HCT116 (cell line): ENCODE measurements at regions not wholly inside any gene's neighbourhood (a gene's known extent, or its start where the extent isn't known, plus 50 kb on each side); places are given as distances from the start of the nearest gene placed in this dataset.

Experiments used
- ATAC-seq: fragments of 200-7000 bp; cut with Tn5 transposase; 2 replicates; pipeline ENCODE4 v1.9.1; 2020; ENCODE audit warnings: mild to moderate bottlenecking, moderate library complexity
- BruUV-seq: library from RNA; stranded (reverse); fragments of 400-500 nt; replicated peaks from 2 replicates; lab custom pipeline; 2021; lab: Mats Ljungman, UMichigan
- CTCF ChIA-PET: fragments of 300-600 bp; sonication (Branson Sonifier 250); formaldehyde crosslinking; loops from one replicate; lab custom pipeline; 2021; ENCODE audit warnings: antibody characterized with exemption; lab: Charles Lee
- POLR2A ChIA-PET: fragments of 300-600, 350-600 bp; sonication (Branson Sonifier 250); formaldehyde crosslinking; loops from one replicate; lab custom pipeline; 2021; ENCODE audit warnings: antibody characterized with exemption; lab: Charles Lee
- RAD21 ChIA-PET, 2 experiments: fragments of 300-600 bp; sonication (Branson Sonifier 250); formaldehyde crosslinking; loops; one replicate each; lab custom pipeline; 2023; ENCODE audit warnings: low total read pairs in 2 of 2; ENCODE audit not compliant: uncharacterized antibody in 2 of 2, unreplicated experiment in 2 of 2, low non-redundant PET in 1 of 2; lab: Charles Lee
- DNase-seq: peaks from one replicate; pipeline ENCODE4 v3.0.0-alpha.2; 2010; ENCODE audit warnings: low read depth, low spot score
- H2AFZ ChIP-seq: fragments of 200-600 bp; shearing (Covaris generic), sonication (generic); 2 replicates; pipeline ENCODE4 v1.6.1; 2017; ENCODE audit warnings: low read depth, mixed run types, mixed read lengths, antibody characterized with exemption, low read length; ENCODE audit not compliant: poor library complexity, severe bottlenecking
- H3K27ac ChIP-seq: 2 replicates; pipeline ENCODE4 v1.5.1; 2012; ENCODE audit warnings: low read depth, low read length
- H3K27me3 ChIP-seq: fragments of 200-600 bp; sonication (generic); 2 replicates; pipeline ENCODE4 v1.6.1; 2016; ENCODE audit warnings: mixed run types, low read length, mixed read lengths; ENCODE audit not compliant: insufficient read depth
- H3K36me3 ChIP-seq, 2 experiments: fragments of 200-500 bp in 1 of 2; fragments of 200-600 bp in 1 of 2; sonication (Bioruptor generic) in 1 of 2; sonication (generic) in 1 of 2; 2 replicates each; pipeline versions ENCODE4 v1.5.1 to v1.6.1; 2014 to 2016; ENCODE audit warnings: low read length in 2 of 2, inconsistent platforms in 1 of 2, mixed read lengths in 1 of 2, mixed run types in 1 of 2; ENCODE audit not compliant: insufficient read depth in 2 of 2, control insufficient read depth in 1 of 2
- H3K4me1 ChIP-seq, 2 experiments: fragments of 200-600 bp in 1 of 2; sonication (generic) in 1 of 2; 2 replicates each; pipeline versions ENCODE4 v1.5.1 to v1.6.1; 2012 to 2017; ENCODE audit warnings: low read length in 2 of 2, inconsistent platforms in 1 of 2, mild to moderate bottlenecking in 1 of 2, mixed read lengths in 1 of 2, mixed run types in 1 of 2, moderate library complexity in 1 of 2; ENCODE audit not compliant: insufficient read depth in 2 of 2, control insufficient read depth in 1 of 2
- H3K4me2 ChIP-seq: fragments of 200-600 bp; sonication (generic); 2 replicates; pipeline ENCODE4 v1.6.1; 2017; ENCODE audit warnings: mixed run types, low read length, mixed read lengths
- H3K4me3 ChIP-seq, 2 experiments: fragments of 200-600 bp in 1 of 2; sonication (generic) in 1 of 2; replicated peaks in 1 of 2; 2 replicates each; pipeline ENCODE4 v1.5.1; 2011 to 2016; ENCODE audit warnings: low read length in 2 of 2, control low read depth in 1 of 2, low read depth in 1 of 2, mild to moderate bottlenecking in 1 of 2, mixed read lengths in 1 of 2, mixed run types in 1 of 2
- H3K79me2 ChIP-seq: fragments of 200-600 bp; sonication (generic); 2 replicates; pipeline ENCODE4 v1.6.1; 2017; ENCODE audit warnings: mild to moderate bottlenecking, mixed run types, low read length, moderate library complexity, mixed read lengths; ENCODE audit not compliant: insufficient read depth
- H3K9ac ChIP-seq: fragments of 200-600 bp; sonication (generic); 2 replicates; pipeline ENCODE4 v1.6.1; 2016; ENCODE audit warnings: low read length, mixed read lengths
- H3K9me2 ChIP-seq: fragments of 200-600 bp; sonication (generic), shearing (Covaris generic); 2 replicates; pipeline ENCODE4 v1.6.1; 2017; ENCODE audit warnings: mixed run types, mild to moderate bottlenecking, moderate library complexity; ENCODE audit not compliant: insufficient read depth
- H3K9me3 ChIP-seq, 2 experiments: fragments of 200-500 bp in 1 of 2; fragments of 200-600 bp in 1 of 2; sonication (Bioruptor generic) in 1 of 2; sonication (generic) in 1 of 2; 2 replicates each; pipeline ENCODE4 v1.6.1; 2014 to 2017; ENCODE audit warnings: low read length in 2 of 2, mixed read lengths in 2 of 2, inconsistent platforms in 1 of 2, low read depth in 1 of 2, mild to moderate bottlenecking in 1 of 2, mixed run types in 1 of 2, moderate library complexity in 1 of 2; ENCODE audit not compliant: control insufficient read depth in 1 of 2, insufficient read depth in 1 of 2
- H4K20me1 ChIP-seq: fragments of 200-600 bp; sonication (generic), shearing (Covaris generic); 2 replicates; pipeline ENCODE4 v1.6.1; 2017; ENCODE audit warnings: mixed run types, mild to moderate bottlenecking, moderate library complexity; ENCODE audit not compliant: insufficient read depth
- ATF3 ChIP-seq: IDR thresholded peaks from 2 replicates; pipeline ENCODE4 v1.6.1; 2012
- CBX3 ChIP-seq: IDR thresholded peaks from 2 replicates; pipeline ENCODE4 v1.6.1; 2012; ENCODE audit warnings: low read depth
- CEBPB ChIP-seq: IDR thresholded peaks from 2 replicates; pipeline ENCODE4 v1.6.1; 2012; ENCODE audit warnings: low read depth
- CTCF ChIP-seq, 3 experiments: fragments of 200-600 bp in 1 of 3; sonication (generic) in 1 of 3; IDR thresholded peaks in 2 of 3; conservative IDR thresholded peaks in 1 of 3; 2 replicates each; pipeline ENCODE4 v1.5.1; 2012 to 2017; ENCODE audit warnings: low read depth in 2 of 3, low read length in 2 of 3, antibody characterized with exemption in 1 of 3, borderline replicate concordance in 1 of 3, control low read depth in 1 of 3, mild to moderate bottlenecking in 1 of 3, mixed read lengths in 1 of 3, mixed run types in 1 of 3, moderate library complexity in 1 of 3; ENCODE audit not compliant: insufficient read depth in 1 of 3
- ELF1 ChIP-seq: IDR thresholded peaks from 2 replicates; pipeline ENCODE4 v1.6.1; 2012; ENCODE audit warnings: low read depth, borderline replicate concordance
- EZH2 ChIP-seq: fragments of 200-600 bp; sonication (generic); IDR thresholded peaks from 2 replicates; pipeline ENCODE4 v1.6.1; 2017; ENCODE audit warnings: antibody characterized with exemption, mixed run types
- EZH2phosphoT487 ChIP-seq: fragments of 200-600 bp; IDR thresholded peaks from 2 replicates; pipeline ENCODE4 v1.6.1; 2018; ENCODE audit warnings: antibody characterized with exemption, borderline replicate concordance
- FOSL1 ChIP-seq: IDR thresholded peaks from 2 replicates; pipeline ENCODE4 v1.6.1; 2012; ENCODE audit warnings: low read depth
- MAX ChIP-seq: IDR thresholded peaks from 2 replicates; pipeline ENCODE4 v1.6.1; 2012
- POLR2A ChIP-seq: IDR thresholded peaks from 2 replicates; pipeline ENCODE4 v1.7.0; 2011; ENCODE audit warnings: borderline replicate concordance; ENCODE audit not compliant: insufficient read depth, insufficient read length; ENCODE audit errors: extremely low read depth
- POLR2AphosphoS5 ChIP-seq: IDR thresholded peaks from 2 replicates; pipeline ENCODE4 v1.6.1; 2011; ENCODE audit warnings: mild to moderate bottlenecking, low read depth, low read length, moderate library complexity
- RAD21 ChIP-seq: IDR thresholded peaks from 2 replicates; pipeline ENCODE4 v1.6.1; 2012; ENCODE audit warnings: low read depth, mild to moderate bottlenecking
- REST ChIP-seq: IDR thresholded peaks from 2 replicates; pipeline ENCODE4 v1.6.1; 2012; ENCODE audit warnings: low read depth
- SIN3A ChIP-seq: IDR thresholded peaks from 2 replicates; pipeline ENCODE4 v1.6.1; 2012; ENCODE audit warnings: low read depth
- SP1 ChIP-seq: IDR thresholded peaks from 2 replicates; pipeline ENCODE4 v1.6.1; 2012; ENCODE audit warnings: low read depth
- SRF ChIP-seq: IDR thresholded peaks from 2 replicates; pipeline ENCODE4 v1.6.1; 2012; ENCODE audit warnings: low read depth
- TCF7L2 ChIP-seq: IDR thresholded peaks from 2 replicates; pipeline ENCODE4 v1.7.0; 2011; ENCODE audit warnings: borderline replicate concordance, inconsistent platforms; ENCODE audit not compliant: insufficient read depth, insufficient read length; ENCODE audit errors: extremely low read depth
- ZBTB33 ChIP-seq: IDR thresholded peaks from 2 replicates; pipeline ENCODE4 v1.6.1; 2011; ENCODE audit warnings: mild to moderate bottlenecking, low read length, moderate library complexity; ENCODE audit not compliant: insufficient replicate concordance; ENCODE audit errors: extremely low read depth
- ZFX ChIP-seq: fragments of 450-650 bp; IDR thresholded peaks from 2 replicates; pipeline ENCODE4 v1.6.1; 2017
- intact Hi-C: fragments of 100-400 bp; cut with micrococcal nuclease; formaldehyde crosslinking; loops from 2 replicates; pipeline ENCODE4 v1.10.0; 2022

- POLR2A ChIA-PET = no interaction called here
- no peak for DNase-seq
- ATAC-seq = no peak
Observed at GRCh38 chr21:39094847-39095579, 88.2 kb downstream of the PSMG1 start.

More at GRCh38 chr21:39094847-39095579, 88.2 kb downstream of the PSMG1 start:
- Histone ChIP-seq H4K20me1 (no peaks in the 10 kb centered on the region), H2AFZ (no peak overlapping the region), H3K36me3 (no peaks in the 10 kb centered on the region), H3K9ac (no peak overlapping the region), H3K4me3 (no peak overlapping the region), H3K4me1 (no peaks in the 10 kb centered on the region), H3K27me3 (no peaks in the 10 kb centered on the region), H3K79me2 (no peaks in the 10 kb centered on the region), H3K4me2 (no peak overlapping the region), H3K27ac (no peak overlapping the region), H3K9me3 (no peaks in the 10 kb centered on the region), H3K9me2 (no peaks in the 10 kb centered on the region)
- no TSS peak for BruUV-seq
- RAD21 ChIA-PET = no interaction called here
- CTCF ChIA-PET = no interaction called here
- TF ChIP-seq ATF3 (no peak), FOSL1 (no peak), CEBPB (no peak), MAX (no peak), EZH2 (no peak), SRF (no peak), CTCF (IDR thresholded peaks at IDR 0.05 in 2 of 3, conservative IDR thresholded peaks at IDR 0.05 in 1 of 3; ENCODE audit: borderline replicate concordance in 1 of 3, insufficient read depth in 1 of 3, low read depth in 2 of 3, low read length in 2 of 3) (no peak), CBX3 (no peak), EZH2phosphoT487 (no peak), POLR2A (no peak), SIN3A (no peak), POLR2AphosphoS5 (no peak), ELF1 (no peak), SP1 (no peak), RAD21 (no peak), TCF7L2 (no peak), ZBTB33 (no peak), REST (no peak), ZFX (no peak)
- intact Hi-C loops = no loop called here
